SH-SY5Y (cell line): ENCODE measurements at regions not wholly inside any gene's neighbourhood (a gene's known extent, or its start where the extent isn't known, plus 50 kb on each side); places are given as distances from the start of the nearest gene placed in this dataset.

Experiments
- GATA2 ChIP-seq: IDR thresholded peaks from 2 replicates; pipeline ENCODE4 v1.6.1; 2011; ENCODE audit warnings: mild to moderate bottlenecking, low read depth, low read length
- GATA3 ChIP-seq: IDR thresholded peaks from 2 replicates; pipeline ENCODE4 v1.6.1; 2011; ENCODE audit warnings: low read depth, mild to moderate bottlenecking, low read length, moderate library complexity

- TF ChIP-seq GATA3 (no peak), GATA2 (no peak)
Observed at GRCh38 chr21:17440969-17441368, 71.9 kb upstream of the CXADR start.
